A673 (cell line): ENCODE measurements at regions not wholly inside any gene's neighbourhood (a gene's known extent, or its start where the extent isn't known, plus 50 kb on each side); places are given as distances from the start of the nearest gene placed in this dataset.

Experiments
- BruUV-seq: library from RNA; stranded (reverse); fragments of 400-500 nt; replicated peaks from 2 replicates; lab custom pipeline; 2021; lab: Mats Ljungman, UMichigan
- CTCF ChIA-PET: fragments of 300-600 bp; sonication (Branson Sonifier 250); formaldehyde crosslinking; loops from one replicate; lab custom pipeline; 2022; ENCODE audit warnings: antibody characterized with exemption; lab: Charles Lee
- POLR2A ChIA-PET: fragments of 300-600 bp; sonication (Branson Sonifier 250); formaldehyde crosslinking; loops from one replicate; lab custom pipeline; 2022; ENCODE audit warnings: antibody characterized with exemption; ENCODE audit not compliant: low non-redundant PET; lab: Charles Lee
- DNase-seq: peaks from one replicate; pipeline ENCODE4 v3.0.0-alpha.2; 2015; ENCODE audit warnings: low spot score
- H3K27ac ChIP-seq: fragments of 200-600 bp; sonication (generic); 2 replicates; pipeline ENCODE4 v1.5.1; 2016; ENCODE audit warnings: mixed run types, low read depth, mild to moderate bottlenecking, mixed read lengths, antibody characterized with exemption, low read length; ENCODE audit not compliant: poor library complexity, severe bottlenecking
- H3K27me3 ChIP-seq: fragments of 200-600 bp; sonication (generic); replicated peaks from 2 replicates; pipeline ENCODE4 v1.6.1; 2017; ENCODE audit warnings: mixed run types, low read depth, mild to moderate bottlenecking, mixed read lengths, antibody characterized with exemption, low read length; ENCODE audit not compliant: insufficient read depth, poor library complexity
- H3K36me3 ChIP-seq: fragments of 200-600 bp; sonication (generic); 2 replicates; pipeline ENCODE4 v1.6.1; 2016; ENCODE audit warnings: mixed run types, mild to moderate bottlenecking, mixed read lengths, antibody characterized with exemption, low read length; ENCODE audit not compliant: insufficient read depth, poor library complexity, severe bottlenecking
- H3K4me1 ChIP-seq: fragments of 200-600 bp; sonication (generic); 2 replicates; pipeline ENCODE4 v1.6.1; 2017; ENCODE audit warnings: mixed run types, mild to moderate bottlenecking, mixed read lengths, antibody characterized with exemption, low read length; ENCODE audit not compliant: insufficient read depth, poor library complexity, severe bottlenecking
- H3K4me3 ChIP-seq: fragments of 200-600 bp; sonication (generic); 2 replicates; pipeline ENCODE4 v1.5.1; 2016; ENCODE audit warnings: low read depth, mixed run types, mild to moderate bottlenecking, mixed read lengths, low read length; ENCODE audit not compliant: poor library complexity, severe bottlenecking
- H3K9me3 ChIP-seq: fragments of 200-600 bp; sonication (generic); 2 replicates; pipeline ENCODE4 v1.6.1; 2016; ENCODE audit warnings: mixed run types, low read depth, mild to moderate bottlenecking, mixed read lengths, antibody characterized with exemption, low read length; ENCODE audit not compliant: poor library complexity, severe bottlenecking
- CTCF ChIP-seq: fragments of 300-800, 200-600 bp; sonication (generic); conservative IDR thresholded peaks from 2 replicates; pipeline ENCODE4 v1.5.1; 2017; ENCODE audit warnings: low read depth, mild to moderate bottlenecking, antibody characterized with exemption, low read length, moderate library complexity, mixed read lengths
- EZH2 ChIP-seq: fragments of 200-600 bp; sonication (generic); IDR thresholded peaks from 2 replicates; pipeline ENCODE4 v1.6.1; 2017; ENCODE audit warnings: borderline replicate concordance, low read depth, mild to moderate bottlenecking, mixed read lengths, antibody characterized with exemption, low read length; ENCODE audit not compliant: poor library complexity, severe bottlenecking
- intact Hi-C: fragments of 100-400 bp; cut with micrococcal nuclease; formaldehyde crosslinking; loops from one replicate; pipeline ENCODE4 v1.10.0; 2022; ENCODE audit not compliant: unreplicated experiment

GRCh38 chr1:30618335-30618747 lies 105.0 kb downstream of the MATN1 start:
- CTCF ChIA-PET: no interaction called here

GRCh38 chr1:30616759-30617158 lies 106.6 kb downstream of the MATN1 start:
- POLR2A ChIA-PET: no interaction called here
- Histone ChIP-seq H3K27ac (no peak overlapping the region), H3K4me3 (no peak overlapping the region), H3K4me1 (no peaks in the 10 kb centered on the region), H3K27me3 (no peaks in the 10 kb centered on the region), H3K9me3 (no peaks in the 10 kb centered on the region), H3K36me3 (no peaks in the 10 kb centered on the region)
- TF ChIP-seq EZH2 (no peak), CTCF (no peak)
- CTCF ChIA-PET: no interaction called here
- no peak for DNase-seq
- no TSS peak for BruUV-seq
- intact Hi-C loops: no loop called here

More at GRCh38 chr1:30618335-30618747, 105.0 kb downstream of the MATN1 start:
- Histone ChIP-seq H3K9me3 (peaks cover 4% of the 10 kb centered on the region), H3K4me1 (no peaks in the 10 kb centered on the region), H3K27me3 (no peaks in the 10 kb centered on the region), H3K4me3 (no peak overlapping the region), H3K27ac (no peak overlapping the region), H3K36me3 (no peaks in the 10 kb centered on the region)
- intact Hi-C loops: no loop called here
- DNase-seq: no peak
- TF ChIP-seq CTCF (no peak), EZH2 (no peak)
- POLR2A ChIA-PET: no interaction called here
- no TSS peak for BruUV-seq

GRCh38 chr1:30615816-30616590 lies 107.4 kb downstream of the MATN1 start:
- Histone ChIP-seq H3K27me3 (no peaks in the 10 kb centered on the region), H3K9me3 (no peaks in the 10 kb centered on the region), H3K4me1 (no peaks in the 10 kb centered on the region), H3K4me3 (no peak overlapping the region), H3K27ac (no peak overlapping the region), H3K36me3 (no peaks in the 10 kb centered on the region)
- CTCF ChIA-PET: no interaction called here
- no peak for TF ChIP-seq EZH2
- POLR2A ChIA-PET: no interaction called here
- intact Hi-C loops: no loop called here
- no peak for DNase-seq
- no TSS peak for BruUV-seq
